DOHH2 (cell line): ENCODE measurements at regions not wholly inside any gene's neighbourhood (a gene's known extent, or its start where the extent isn't known, plus 50 kb on each side); places are given as distances from the start of the nearest gene placed in this dataset.

ENCODE experiments used
- H3F3A ChIP-seq: fragments of 200-600 bp; sonication (generic), shearing (Covaris generic); 2 replicates; pipeline ENCODE4 v1.6.0; 2016; ENCODE audit warnings: antibody characterized with exemption, mild to moderate bottlenecking; ENCODE audit not compliant: control insufficient read depth, insufficient read depth
- H3K27ac ChIP-seq: fragments of 200-600 bp; sonication (generic); 2 replicates; pipeline ENCODE4 v1.5.1; 2014; ENCODE audit warnings: low read depth, mild to moderate bottlenecking, low read length, moderate library complexity
- H3K27me3 ChIP-seq: fragments of 200-600 bp; sonication (generic); 2 replicates; pipeline ENCODE4 v1.6.1; 2014; ENCODE audit warnings: mild to moderate bottlenecking, low read length, mixed read lengths; ENCODE audit not compliant: control insufficient read depth
- H3K36me3 ChIP-seq: fragments of 200-600 bp; sonication (generic); 2 replicates; pipeline ENCODE4 v1.6.1; 2014; ENCODE audit warnings: mild to moderate bottlenecking, low read length, moderate library complexity, mixed read lengths; ENCODE audit not compliant: control insufficient read depth
- H3K4me1 ChIP-seq: fragments of 200-600 bp; sonication (generic); 2 replicates; pipeline ENCODE4 v1.6.1; 2014; ENCODE audit warnings: mild to moderate bottlenecking, low read length, mixed read lengths; ENCODE audit not compliant: control insufficient read depth
- H3K4me2 ChIP-seq: fragments of 200-600 bp; sonication (generic); 2 replicates; pipeline ENCODE4 v1.6.0; 2014; ENCODE audit warnings: mild to moderate bottlenecking, low read length, moderate library complexity
- H3K4me3 ChIP-seq: fragments of 200-600 bp; sonication (generic); 2 replicates; pipeline ENCODE4 v1.5.1; 2014; ENCODE audit warnings: mild to moderate bottlenecking, low read length, mixed read lengths
- H3K79me2 ChIP-seq: fragments of 200-600 bp; sonication (generic); 2 replicates; pipeline ENCODE4 v1.6.1; 2014; ENCODE audit warnings: mild to moderate bottlenecking, low read length, mixed read lengths; ENCODE audit not compliant: control insufficient read depth
- H3K9me2 ChIP-seq: fragments of 200-600 bp; sonication (generic); replicated peaks from 2 replicates; pipeline ENCODE4 v1.6.1; 2014; ENCODE audit warnings: mild to moderate bottlenecking, low read length, mixed read lengths; ENCODE audit not compliant: control insufficient read depth
- H3K9me3 ChIP-seq: fragments of 200-600 bp; sonication (generic); 2 replicates; pipeline ENCODE4 v1.6.1; 2014; ENCODE audit warnings: antibody characterized with exemption, low read length, mixed read lengths; ENCODE audit not compliant: control insufficient read depth, insufficient read depth
- H4K20me1 ChIP-seq: fragments of 200-600 bp; sonication (generic); 2 replicates; pipeline ENCODE4 v1.6.0; 2014; ENCODE audit warnings: low read depth, mild to moderate bottlenecking, antibody characterized with exemption, low read length, moderate library complexity; ENCODE audit not compliant: control insufficient read depth, insufficient read depth
- CTCF ChIP-seq: fragments of 200-600 bp; sonication (generic); IDR thresholded peaks from one replicate; pipeline ENCODE4 v1.5.1; 2014; ENCODE audit warnings: antibody characterized with exemption, mild to moderate bottlenecking, low read depth, low read length; ENCODE audit not compliant: poor library complexity, severe bottlenecking
- EZH2phosphoT487 ChIP-seq: fragments of 200-600 bp; sonication (generic); IDR thresholded peaks from 2 replicates; pipeline ENCODE4 v1.6.1; 2017; ENCODE audit warnings: borderline replicate concordance, mild to moderate bottlenecking, antibody characterized with exemption, low read length, moderate library complexity, mixed read lengths

DNA sequence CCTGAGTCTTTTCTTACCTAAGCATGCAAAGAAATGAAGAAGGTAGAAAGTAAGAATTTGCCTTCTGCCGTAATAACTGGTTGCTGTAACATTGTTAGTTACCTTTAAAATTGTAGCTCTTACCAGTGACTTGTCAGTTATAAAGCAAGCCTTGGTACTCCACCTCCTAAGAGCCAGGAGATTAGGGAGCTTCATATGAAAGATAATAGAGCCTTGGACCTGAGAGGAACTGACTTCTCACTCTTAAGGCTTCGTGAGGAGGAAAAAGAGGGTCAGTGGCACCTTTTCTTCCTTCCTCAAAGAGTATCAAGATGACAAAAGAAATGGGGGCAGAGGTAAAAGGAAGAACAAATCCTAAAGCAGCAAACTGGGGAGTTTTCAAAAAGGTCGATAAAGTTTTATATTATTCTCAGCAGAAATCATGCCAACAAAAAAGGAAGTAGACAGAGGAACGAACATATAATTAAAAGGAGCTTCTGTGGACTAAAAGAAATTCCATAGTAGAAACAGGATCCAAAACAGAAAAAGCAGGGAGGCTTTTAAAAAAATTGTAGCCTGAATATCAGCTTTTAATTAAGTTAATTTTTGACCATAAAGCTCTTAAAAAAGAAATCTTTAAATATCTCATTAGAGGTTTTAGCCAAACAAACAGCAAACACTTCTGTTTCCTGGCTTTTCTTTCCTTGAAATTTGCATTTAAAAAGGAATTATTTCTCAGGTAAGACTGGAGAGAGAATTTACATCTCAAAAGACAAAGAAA lies 847.1 kb upstream of the ALCAM start:
- H3K9me3 ChIP-seq = peaks cover 3% of the 10 kb centered on the region; the same call in 1 of the 2 replicates
- H3K4me2 ChIP-seq = peak overlapping the region; percentile 11
- peaks cover 50% of the 10 kb centered on the region for H3K4me1 ChIP-seq
- no peaks in the 10 kb centered on the region for H3K9me2 ChIP-seq
- no peaks in the 10 kb centered on the region for H3K79me2 ChIP-seq
- H3F3A ChIP-seq = no peaks in the 10 kb centered on the region
- no peaks in the 10 kb centered on the region for H4K20me1 ChIP-seq
- no peak overlapping the region; the same call in 1 of the 2 replicates for H3K4me3 ChIP-seq
- H3K27ac ChIP-seq = no peak overlapping the region
- no peak for TF ChIP-seq CTCF
- TF ChIP-seq EZH2phosphoT487 = no peak
- no peaks in the 10 kb centered on the region for H3K27me3 ChIP-seq
- H3K36me3 ChIP-seq = no peaks in the 10 kb centered on the region

- TF ChIP-seq EZH2phosphoT487 (no peak), CTCF (no peak)
- Histone ChIP-seq H3F3A (no peaks in the 10 kb centered on the region), H3K4me3 (peak overlapping the region; percentile 2; the same call in 1 of the 2 replicates), H3K4me1 (peaks cover 56% of the 10 kb centered on the region), H3K27me3 (no peaks in the 10 kb centered on the region), H3K9me3 (no peaks in the 10 kb centered on the region), H3K9me2 (no peaks in the 10 kb centered on the region), H4K20me1 (no peaks in the 10 kb centered on the region), H3K27ac (no peak overlapping the region), H3K4me2 (peak overlapping the region; percentile 11), H3K79me2 (no peaks in the 10 kb centered on the region), H3K36me3 (no peaks in the 10 kb centered on the region)
Measured at GRCh38 chr3:104520228-104520655, 846.5 kb upstream of the ALCAM start.

- peak overlapping the region; percentile 61 for H3K4me3 ChIP-seq
- H3K4me1 ChIP-seq = peaks cover 72% of the 10 kb centered on the region
Measured at GRCh38 chr3:104521606-104522336, 844.9 kb upstream of the ALCAM start.

More at GRCh38 chr3:104521606-104522336, 844.9 kb upstream of the ALCAM start:
- H3K4me2 ChIP-seq = peak overlapping the region; percentile 80
- no peaks in the 10 kb centered on the region for H3K9me3 ChIP-seq
- H3K79me2 ChIP-seq = no peaks in the 10 kb centered on the region
- H3K36me3 ChIP-seq = no peaks in the 10 kb centered on the region
- no peaks in the 10 kb centered on the region for H3K27me3 ChIP-seq
- H3F3A ChIP-seq = peaks cover 4% of the 10 kb centered on the region; the same call in 1 of the 2 replicates
- no peaks in the 10 kb centered on the region for H3K9me2 ChIP-seq
- H4K20me1 ChIP-seq = no peaks in the 10 kb centered on the region
- TF ChIP-seq EZH2phosphoT487 (no peak), CTCF (no peak)
- H3K27ac ChIP-seq = peak overlapping the region; percentile 64
